Right lobe of liver (tissue), 6 donors: ENCODE measurements at regions not wholly inside any gene's neighbourhood (a gene's known extent, or its start where the extent isn't known, plus 50 kb on each side); places are given as distances from the start of the nearest gene placed in this dataset.
A peak's percentile ranks its signal among the peaks of the same experiment; 100 is the strongest.
"Not testable (repeated sequence)": the region's sequence is repeated elsewhere in the genome, so short reads cannot be mapped to it uniquely, and the experiment has no call there.

Experiments
- ATAC-seq, 4 donors: fragments of 200-7000 bp; cut with Tn5 transposase; one replicate each; pipeline ENCODE4 v1.9.1; 2020; ENCODE audit warnings: mild to moderate bottlenecking in 4 of 4, moderate library complexity in 4 of 4
- DNase-seq, 3 donors: peaks; one replicate each; pipeline ENCODE4 v3.0.0-alpha.2; 2020
- H3K27ac ChIP-seq, 3 donors: fragments of 200-600 bp; one replicate each; pipeline ENCODE4 v1.8.0; 2022
- H3K27me3 ChIP-seq, 2 donors: fragments of 200-600 bp; one replicate each; pipeline ENCODE4 v1.8.0; 2022
- H3K36me3 ChIP-seq, 4 donors: fragments of 200-600 bp; sonication (generic) in 1 of 4; one replicate each; pipeline versions ENCODE4 v1.5.1 to v1.8.0; 2017 to 2022; ENCODE audit warnings: control low read depth in 1 of 4
- H3K4me1 ChIP-seq, 4 donors: fragments of 200-600 bp; sonication (generic) in 1 of 4; one replicate each; pipeline versions ENCODE4 v1.5.1 to v1.8.0; 2017 to 2022; ENCODE audit warnings: control low read depth in 1 of 4
- H3K4me3 ChIP-seq, 3 donors: fragments of 200-600 bp; one replicate each; pipeline ENCODE4 v1.8.0; 2022
- H3K9me3 ChIP-seq, 4 donors: fragments of 200-600 bp; sonication (generic) in 1 of 4; one replicate each; pipeline versions ENCODE4 v1.5.1 to v1.8.0; 2017 to 2022; ENCODE audit warnings: control low read depth in 1 of 4
- CTCF ChIP-seq, 4 donors: fragments of 200-600 bp in 3 of 4; fragments of 450-650 bp in 1 of 4; IDR thresholded peaks; one replicate each; pipeline versions ENCODE4 v1.5.1 to v1.8.0; 2016 to 2022; ENCODE audit warnings: antibody characterized with exemption in 4 of 4, mild to moderate bottlenecking in 2 of 4
- POLR2A ChIP-seq: fragments of 450-650 bp; IDR thresholded peaks from one replicate; pipeline ENCODE4 v1.6.1; 2017; ENCODE audit warnings: antibody characterized with exemption, mild to moderate bottlenecking
- WGBS: methylation state at CpG from one replicate; pipeline ENCODE4 v1.1.6; 2018; ENCODE audit warnings: low coverage, low lambda C conversion rate; ENCODE audit not compliant: insufficient coverage; ENCODE audit errors: missing lambda C conversion rate; 5-methylcytosine and 5-hydroxymethylcytosine counted together
- intact Hi-C, 2 donors: fragments of 100-400 bp; cut with DNase I; formaldehyde crosslinking; loops; one replicate each; pipeline versions ENCODE4 v1.11.2 to v1.14.1; 2022
- donor health status: DM: no; HTN: yes; CAD: no.
- donor health status: DM: no; HTN: no; CAD: no.
- donor health status: DM: no; HTN: no; CAD: no.
- donor health status: DM: no; HTN: yes; CAD: no.
- donor health status: DM: no; HTN: yes; CAD: no.

- H3K9me3 ChIP-seq, H3K4me3 ChIP-seq, H3K27ac ChIP-seq, ATAC-seq, H3K36me3 ChIP-seq, H3K27me3 ChIP-seq, H3K4me1 ChIP-seq, DNase-seq, intact Hi-C loops: not testable (repeated sequence)
- WGBS: 66% methylated on average over 7 of the region's 7 CpGs
These were observed 624.8 kb downstream of the ZNF37A start for GRCh38 chr10:38718972-38719371.

- no peaks in the 10 kb centered on the region for H3K4me1 ChIP-seq
- H3K27ac ChIP-seq: no peak overlapping the region
- no peaks in the 10 kb centered on the region for H3K27me3 ChIP-seq
- 79% methylated on average over 22 of the region's 48 CpGs for WGBS
- H3K9me3 ChIP-seq: no peaks in the 10 kb centered on the region
- no peak overlapping the region for H3K4me3 ChIP-seq
- no peak for TF ChIP-seq POLR2A
- no peak for TF ChIP-seq CTCF (IDR thresholded peaks at IDR 0.05)
- ATAC-seq (no peak), DNase-seq (peak in 1 of 3 donors; percentile 54)
- no peaks in the 10 kb centered on the region for H3K36me3 ChIP-seq
- intact Hi-C loops: no loop called here
These were observed 635.9 kb downstream of the ZNF37A start for GRCh38 chr10:38730076-38730475.

GRCh38 chr10:38736646-38737045 lies 642.5 kb downstream of the ZNF37A start:
- H3K27ac ChIP-seq, ATAC-seq, H3K27me3 ChIP-seq, H3K4me1 ChIP-seq, H3K4me3 ChIP-seq, H3K36me3 ChIP-seq, intact Hi-C loops, H3K9me3 ChIP-seq: not testable (repeated sequence)
- peak in 1 of 3 donors; percentile 30 for DNase-seq
- 74% methylated on average over 5 of the region's 14 CpGs for WGBS

GRCh38 chr10:38737224-38737623 lies 643.1 kb downstream of the ZNF37A start:
- ATAC-seq, H3K9me3 ChIP-seq, H3K27me3 ChIP-seq, H3K36me3 ChIP-seq, intact Hi-C loops, H3K4me1 ChIP-seq, H3K4me3 ChIP-seq, H3K27ac ChIP-seq: not testable (repeated sequence)
- peak in 1 of 3 donors; percentile 27 for DNase-seq
- WGBS: 80% methylated on average over 1 of the region's 5 CpGs

GRCh38 chr10:38738011-38738410 lies 643.9 kb downstream of the ZNF37A start:
- H3K27ac ChIP-seq, H3K36me3 ChIP-seq, ATAC-seq, H3K27me3 ChIP-seq, H3K4me1 ChIP-seq, DNase-seq, intact Hi-C loops, H3K4me3 ChIP-seq, H3K9me3 ChIP-seq: not testable (repeated sequence)
- 40% methylated on average over 1 of the region's 3 CpGs for WGBS

GRCh38 chr10:38739011-38739775 lies 645.1 kb downstream of the ZNF37A start:
- H3K9me3 ChIP-seq, H3K27me3 ChIP-seq, H3K36me3 ChIP-seq, ATAC-seq, H3K4me1 ChIP-seq, intact Hi-C loops, H3K27ac ChIP-seq, H3K4me3 ChIP-seq: not testable (repeated sequence)
- 20% methylated on average over 1 of the region's 5 CpGs for WGBS
- DNase-seq: peak in 1 of 3 donors; percentile 41

- WGBS: 46% methylated on average over 4 of the region's 5 CpGs
- ATAC-seq (no peak), DNase-seq (peak in 1 of 3 donors; percentile 27)
- intact Hi-C loops: no loop called here
- TF ChIP-seq POLR2A (no peak), CTCF (IDR thresholded peaks at IDR 0.05) (no peak)
- Histone ChIP-seq H3K4me1 (no peaks in the 10 kb centered on the region), H3K36me3 (no peaks in the 10 kb centered on the region), H3K27me3 (no peaks in the 10 kb centered on the region), H3K4me3 (no peak overlapping the region), H3K9me3 (no peaks in the 10 kb centered on the region), H3K27ac (no peak overlapping the region)
These were observed 646.0 kb downstream of the ZNF37A start for GRCh38 chr10:38740102-38740501.
